Bone marrow (tissue), 2 donors: ENCODE measurements at regions not wholly inside any gene's neighbourhood (a gene's known extent, or its start where the extent isn't known, plus 50 kb on each side); places are given as distances from the start of the nearest gene placed in this dataset.
A peak's percentile ranks its signal among the peaks of the same experiment; 100 is the strongest.
"Not testable (repeated sequence)": the region's sequence is repeated elsewhere in the genome, so short reads cannot be mapped to it uniquely, and the experiment has no call there.

ENCODE experiments used
- DNase-seq, 2 donors: peaks; one replicate each; lab custom pipeline; 2025; lab: John Stamatoyannopoulos, UW

DNA sequence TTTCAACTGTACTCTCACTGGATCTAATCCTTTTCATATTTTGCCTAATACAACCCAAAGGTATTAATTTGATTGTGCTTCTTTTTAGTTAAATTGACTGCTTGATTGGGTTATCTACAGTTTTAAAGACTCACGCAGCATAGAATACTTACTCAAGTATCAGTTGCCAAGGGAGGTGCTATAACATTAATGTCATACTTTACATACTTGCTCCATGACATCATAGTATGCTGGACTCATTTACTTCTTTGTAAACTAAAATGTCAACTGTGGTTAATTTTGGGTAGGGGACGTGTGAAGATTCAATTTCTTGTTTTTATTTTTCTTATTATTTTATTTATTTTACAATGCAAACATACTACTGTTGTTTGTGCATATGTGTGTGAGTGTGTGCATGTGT is 716.2 kb upstream of the VRK2 start:
- DNase-seq = no peak

DNA sequence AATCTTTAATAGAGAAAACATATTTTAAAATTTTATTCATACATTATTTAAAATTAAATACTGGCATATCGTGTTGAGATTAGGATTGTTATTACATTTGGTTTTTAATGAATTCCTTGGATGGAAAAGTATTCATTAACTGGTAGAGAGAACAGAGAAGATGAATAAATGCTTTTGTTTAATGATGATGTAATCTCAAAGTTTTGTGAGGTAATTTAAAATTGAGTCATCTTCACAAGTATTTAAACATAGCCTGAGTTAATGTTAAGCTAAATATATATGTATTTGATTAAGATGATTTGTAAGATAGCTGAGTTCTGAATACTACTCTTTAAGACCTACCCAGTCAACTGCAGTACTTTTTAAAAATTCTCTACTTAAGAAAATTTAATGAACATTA is 713.4 kb upstream of the VRK2 start:
- no peak for DNase-seq

DNA sequence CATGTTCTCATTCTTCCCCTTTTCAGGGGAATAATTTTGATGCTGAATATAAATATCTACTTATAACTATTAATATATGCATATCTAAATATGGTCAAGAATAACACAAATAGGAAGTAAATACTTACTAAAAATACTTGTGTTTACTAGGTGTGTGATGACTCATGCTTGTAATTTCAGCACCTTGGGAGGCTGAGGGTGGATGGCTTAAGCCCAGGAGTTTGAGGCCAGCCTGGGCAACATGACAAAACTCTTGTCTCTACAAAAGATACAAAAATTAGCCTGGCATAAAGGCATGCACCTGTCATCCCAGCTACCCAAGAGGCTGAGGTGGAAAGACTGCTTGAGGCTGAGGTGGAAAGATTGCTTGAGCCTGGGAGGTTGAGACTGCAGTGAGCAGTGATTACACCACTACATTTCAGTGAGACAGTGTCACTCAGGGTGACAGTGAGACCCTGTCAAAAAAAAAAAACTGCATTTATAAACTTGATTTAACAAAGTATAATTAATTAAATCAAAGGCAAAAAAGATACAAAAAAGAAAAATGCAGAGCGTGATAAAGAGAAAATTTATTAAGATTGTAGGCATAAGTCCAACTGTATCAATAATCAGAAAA is 703.1 kb upstream of the VRK2 start:
- no peak for DNase-seq

DNA sequence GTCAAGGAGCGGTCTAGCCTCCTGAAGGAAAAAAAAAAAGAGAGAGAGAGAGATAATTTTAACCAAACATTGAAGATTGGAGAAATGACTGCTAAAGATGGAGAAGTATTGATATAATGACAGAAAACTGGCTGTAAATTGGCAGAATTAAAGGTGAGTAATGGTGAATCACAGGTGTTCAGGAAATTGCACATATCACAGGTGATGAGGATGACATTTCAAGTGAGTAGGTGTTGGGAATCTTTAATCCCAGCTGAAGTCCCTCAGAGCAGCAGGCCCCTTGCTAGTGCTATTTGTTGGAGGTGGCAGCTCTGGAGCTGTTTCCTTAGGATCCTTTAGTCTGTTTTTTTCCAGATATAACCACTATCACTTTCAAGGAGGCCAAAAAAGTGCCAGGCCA is 678.4 kb upstream of the VRK2 start:
- DNase-seq = no peak

DNA sequence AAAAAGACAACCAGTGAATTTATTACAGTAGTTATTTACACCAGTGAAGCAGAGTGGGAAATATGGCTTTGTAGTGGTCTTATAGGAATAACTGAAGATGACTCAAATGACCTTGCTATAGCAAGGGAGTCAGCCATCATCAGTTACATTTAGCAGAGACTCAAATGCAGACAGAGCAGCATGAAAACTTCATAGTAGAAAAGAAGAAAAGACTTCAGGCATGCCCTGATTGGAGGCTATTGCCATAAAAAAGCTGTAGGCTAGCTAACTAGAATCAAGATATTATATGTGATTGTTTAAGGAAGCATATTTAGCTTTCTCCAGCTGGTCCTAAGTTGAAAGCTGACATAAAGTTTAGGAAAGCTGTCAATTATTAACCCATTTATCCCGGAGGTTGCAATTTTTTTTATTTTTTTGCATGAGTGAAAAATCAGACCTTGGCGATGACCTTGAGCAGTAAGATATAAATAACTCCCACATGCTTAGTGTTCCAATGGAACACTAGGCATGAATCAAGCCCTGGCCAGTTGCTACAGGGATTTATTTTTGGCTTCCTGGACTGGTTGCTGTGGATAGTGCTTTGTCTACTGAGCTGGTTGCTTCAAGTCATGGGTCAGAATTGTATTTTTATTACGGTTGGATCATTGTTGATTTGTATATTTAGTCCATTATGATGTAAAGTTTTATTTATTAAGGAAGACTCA is 675.6 kb upstream of the VRK2 start:
- no peak for DNase-seq

DNA sequence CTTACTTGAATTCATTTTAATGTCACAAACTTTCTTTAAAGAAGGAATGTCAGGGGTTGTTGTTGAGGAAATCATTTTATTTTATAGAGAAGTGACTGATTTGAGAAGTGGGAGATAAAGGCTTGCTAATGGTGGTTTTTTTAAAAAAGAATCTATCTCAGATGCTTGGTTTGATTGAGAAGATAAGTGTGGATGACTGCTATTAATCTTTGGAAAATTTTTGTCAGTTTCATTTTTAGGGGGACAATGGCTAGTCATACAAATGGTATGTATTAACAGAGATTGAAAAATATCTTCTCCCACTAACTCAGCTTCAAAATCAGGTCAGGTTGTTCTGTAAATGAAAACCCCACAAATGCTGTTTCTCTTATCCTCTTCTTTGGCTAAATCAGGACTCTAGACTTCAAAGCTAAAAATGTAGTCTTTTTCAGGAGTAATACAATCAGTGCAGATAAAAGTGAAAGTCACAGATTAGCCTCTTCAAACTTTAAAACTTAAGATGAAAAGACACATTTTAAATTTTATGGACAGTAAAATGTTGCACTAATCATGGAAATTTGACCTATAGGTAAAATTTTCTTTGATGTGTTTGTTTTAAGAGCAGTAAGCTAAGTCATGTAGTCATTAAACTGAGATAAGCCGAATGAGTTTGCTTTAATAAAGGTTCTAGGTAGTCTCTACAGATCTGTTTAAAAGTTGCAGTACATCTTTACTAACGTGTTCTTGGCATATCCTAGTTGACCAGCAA is 674.2 kb upstream of the VRK2 start:
- no peak for DNase-seq

DNA sequence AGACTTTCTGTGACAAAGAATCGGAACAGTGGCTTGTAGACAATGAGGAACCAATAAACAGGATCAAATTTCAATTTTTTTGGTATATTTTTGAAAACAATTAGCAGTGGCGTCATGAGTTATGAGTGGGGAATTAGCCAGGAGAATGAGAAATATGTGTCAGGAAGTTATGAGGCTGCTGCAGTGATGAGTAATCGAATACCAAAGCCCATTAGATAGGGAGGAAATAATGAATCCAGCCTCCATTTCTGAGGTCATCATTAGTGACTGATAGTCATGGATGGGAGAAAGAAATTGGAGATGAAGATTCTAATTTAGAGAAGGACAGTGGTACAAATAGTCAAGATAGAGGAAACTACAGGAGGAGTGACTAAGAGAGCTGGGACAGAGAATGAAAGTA is 673.1 kb upstream of the VRK2 start:
- no peak for DNase-seq

DNA sequence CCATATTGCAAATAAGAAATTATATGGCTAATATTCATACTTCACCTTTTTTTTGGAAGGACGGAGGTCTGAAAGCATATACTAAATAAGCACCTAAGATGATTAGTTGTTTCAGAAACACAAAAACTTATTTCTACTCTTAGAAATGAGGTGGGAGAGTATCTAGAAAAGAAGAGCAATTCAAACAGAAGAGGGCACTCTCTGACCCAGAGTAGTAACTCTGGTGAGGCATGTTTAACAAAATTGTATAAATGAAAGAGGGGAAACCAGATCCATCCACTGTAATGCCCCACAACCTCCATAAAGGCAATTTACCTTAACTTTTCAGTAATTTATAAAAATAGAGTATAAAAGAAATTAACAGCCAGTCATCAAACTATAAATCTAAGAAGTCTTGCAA is 669.6 kb upstream of the VRK2 start:
- no peak for DNase-seq

DNA sequence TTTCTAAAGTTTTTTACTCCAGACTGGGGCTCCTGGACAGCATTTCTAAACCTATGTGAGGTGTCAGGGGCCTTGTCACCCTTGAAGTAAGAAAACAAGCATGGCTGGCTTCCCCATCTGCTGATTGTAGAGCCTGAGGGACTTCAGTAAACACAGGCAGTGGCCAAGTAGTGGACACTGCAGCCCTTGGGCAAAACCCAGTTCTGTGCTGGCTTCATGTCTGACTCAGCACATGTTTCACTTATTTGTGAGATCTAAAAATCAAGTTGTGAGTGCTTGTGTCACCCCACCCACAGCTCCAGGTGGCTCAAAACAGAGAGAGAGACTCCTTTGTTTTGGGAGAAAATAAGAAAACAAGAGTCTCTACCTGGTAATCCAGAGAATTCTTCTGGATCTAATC is 660.3 kb upstream of the VRK2 start:
- DNase-seq = no peak

DNA sequence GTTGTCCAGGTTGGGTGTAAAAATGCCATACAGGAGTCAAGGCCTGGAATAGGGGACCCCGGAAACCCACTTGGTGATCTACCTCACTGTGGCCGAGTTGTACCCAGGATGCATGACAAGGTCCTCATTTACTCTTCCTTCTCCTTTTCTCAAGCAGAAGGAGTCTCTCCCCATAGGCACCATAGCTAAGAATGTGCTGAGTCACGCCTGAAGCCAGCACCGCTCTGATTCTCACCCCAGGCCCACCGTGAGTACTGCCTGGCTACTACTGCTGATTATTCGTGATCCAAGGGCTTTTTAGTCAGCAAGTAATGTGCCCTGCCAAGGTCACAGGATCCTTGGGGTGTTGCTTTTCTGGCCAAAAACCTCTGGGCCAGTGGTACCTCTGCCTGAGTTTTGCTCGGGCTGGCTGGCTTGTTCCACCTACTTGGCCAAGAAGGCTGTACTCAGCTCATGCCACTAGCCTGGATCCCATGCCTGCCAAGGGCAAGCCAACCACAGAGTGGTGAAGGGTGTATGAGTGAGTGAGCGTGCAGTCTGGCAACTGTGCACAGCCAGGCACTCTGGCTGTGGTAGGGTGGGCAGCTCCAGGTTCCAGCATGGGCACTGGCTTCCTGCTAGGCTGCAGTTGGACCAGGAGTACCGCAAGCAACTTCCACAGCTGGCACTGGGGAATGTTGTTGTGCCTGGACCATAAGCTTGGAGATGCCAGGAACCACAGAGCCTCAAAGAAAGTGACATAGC is 650.1 kb upstream of the VRK2 start:
- peak in 1 of 2 donors; percentile 64 for DNase-seq

DNA sequence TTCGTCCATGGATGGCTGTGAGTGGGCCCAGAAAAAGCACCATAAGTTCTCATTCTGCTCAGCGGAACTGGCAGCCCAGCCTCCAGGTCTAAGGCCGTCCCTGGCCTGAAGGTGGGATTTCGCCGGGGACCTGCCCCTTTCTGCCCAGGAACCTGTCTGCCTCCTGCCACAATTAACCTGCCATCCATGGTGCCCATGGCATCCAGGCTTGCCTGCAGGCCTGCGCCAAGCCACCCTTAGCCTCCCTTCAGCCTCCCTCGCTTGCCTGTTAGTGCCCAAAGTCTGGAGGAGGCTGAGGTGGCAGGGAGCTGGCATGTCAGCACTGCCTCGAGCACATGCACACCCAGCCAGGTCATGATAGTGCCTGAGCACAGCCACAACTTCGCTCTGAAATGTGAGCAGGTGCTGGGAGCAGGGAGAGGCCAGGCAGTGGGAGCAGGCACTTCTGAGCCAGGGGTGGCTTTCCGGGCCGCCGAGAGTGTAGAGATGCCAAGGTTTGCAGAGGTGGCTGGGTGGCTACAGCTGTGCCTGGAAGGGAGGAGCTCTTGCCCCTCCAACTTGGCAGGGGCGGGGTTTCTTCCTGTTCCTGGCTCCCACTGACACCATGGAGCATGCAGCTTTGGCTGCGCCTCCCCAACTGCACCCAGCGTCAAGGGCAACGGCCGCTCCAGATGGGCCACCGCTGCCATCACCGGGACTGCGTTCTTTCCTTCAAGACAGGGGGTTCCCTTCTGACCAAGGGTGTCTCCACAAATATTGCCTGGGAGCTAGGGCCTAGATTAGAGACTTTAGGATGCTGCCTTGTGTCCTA is 648.9 kb upstream of the VRK2 start:
- DNase-seq = no peak

DNA sequence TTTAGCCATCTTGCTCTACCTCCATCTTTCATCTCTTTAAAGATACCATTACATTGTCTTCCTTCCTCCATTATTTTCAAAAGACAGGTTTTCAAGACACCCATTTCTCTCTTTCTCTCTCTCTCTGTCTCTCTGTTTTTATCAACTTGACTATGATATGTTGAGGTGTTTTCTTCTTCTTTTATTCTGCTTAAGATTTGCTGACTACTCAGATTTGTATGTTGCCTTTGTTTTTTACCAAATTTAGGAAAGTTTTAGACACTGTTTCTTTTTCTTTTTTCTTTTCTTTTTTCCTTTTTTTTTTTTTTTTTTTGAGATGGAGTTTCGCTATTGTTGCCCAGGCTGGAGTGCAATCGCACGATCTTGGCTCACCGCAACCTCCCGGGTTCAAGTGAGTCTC is 647.5 kb upstream of the VRK2 start:
- DNase-seq = no peak

DNA sequence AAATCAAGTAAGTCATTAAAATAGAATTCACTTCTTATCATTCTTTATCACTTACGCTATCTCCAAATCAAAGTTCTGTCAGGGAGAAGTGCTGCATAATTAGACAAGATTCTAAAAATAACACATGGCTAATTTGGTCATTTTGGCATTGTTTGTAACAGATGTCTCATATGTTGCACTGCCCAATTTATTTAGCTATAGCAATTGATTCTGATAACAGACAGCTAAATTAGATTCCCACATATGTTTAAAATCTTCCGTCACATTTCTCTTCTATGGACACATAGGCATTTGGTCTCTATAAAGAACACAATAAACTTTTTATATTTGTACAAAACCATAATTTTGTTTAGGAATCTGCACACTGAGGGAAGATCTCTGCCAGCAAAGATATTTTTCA is 644.5 kb upstream of the VRK2 start:
- no peak for DNase-seq

DNA sequence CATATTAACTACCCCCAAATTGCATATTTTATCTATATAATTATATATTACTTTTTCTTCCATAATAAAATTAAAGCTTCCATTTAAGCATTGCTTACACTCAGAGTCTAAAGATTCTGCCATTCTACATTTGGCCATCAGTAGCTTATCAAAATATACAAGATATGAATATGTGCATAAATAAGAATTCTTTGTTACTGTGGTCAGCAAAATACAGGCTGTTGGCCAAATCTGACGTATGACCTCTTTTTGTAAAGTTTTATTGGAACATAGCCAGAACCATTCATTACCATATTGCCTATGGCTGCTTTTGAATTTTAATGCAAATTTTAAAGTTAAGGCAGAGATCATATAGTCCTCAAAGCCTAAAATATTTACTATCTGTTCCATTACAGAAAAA is 643.9 kb upstream of the VRK2 start:
- DNase-seq = no peak

DNA sequence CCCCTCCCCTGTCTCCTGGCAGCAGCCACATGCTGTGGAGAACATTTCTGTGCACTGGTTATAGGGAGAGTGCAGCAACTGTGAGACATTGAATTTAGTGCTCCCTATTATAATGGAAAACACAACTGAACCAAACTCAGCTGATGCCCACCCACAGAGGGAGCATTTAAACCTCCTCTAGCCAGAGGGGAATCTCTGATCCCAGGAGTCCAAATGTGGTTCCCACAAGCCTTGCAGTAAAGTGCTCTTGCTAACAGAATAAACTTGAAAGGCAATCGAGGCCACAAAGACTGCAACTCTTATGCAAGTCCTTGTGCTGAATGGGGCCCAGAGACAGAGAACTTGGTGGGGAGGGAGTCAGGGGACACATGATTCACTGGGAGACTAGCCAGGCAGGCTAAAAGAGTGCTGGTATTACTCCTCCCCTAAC is 638.8 kb upstream of the VRK2 start:
- no peak for DNase-seq

DNA sequence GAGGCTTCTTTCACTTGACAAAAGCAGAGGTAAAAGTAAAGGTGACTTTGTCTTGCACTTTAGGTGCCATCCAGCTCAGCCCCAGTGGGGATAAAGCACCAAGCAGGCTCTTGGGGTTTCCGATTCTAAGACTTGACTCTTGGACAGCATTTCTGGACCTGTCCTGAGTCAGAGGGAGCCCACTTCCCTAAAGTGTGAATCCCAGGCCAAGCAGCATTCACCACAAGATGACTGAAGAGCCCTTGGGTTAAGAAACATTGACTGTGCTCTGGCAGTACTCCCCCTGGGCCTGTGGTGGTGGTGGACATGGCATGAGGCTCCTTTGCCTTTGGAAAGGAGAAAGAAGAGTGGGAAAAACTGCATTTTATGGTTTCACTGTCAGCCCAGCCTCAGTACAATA is 638.0 kb upstream of the VRK2 start:
- DNase-seq = no peak

DNA sequence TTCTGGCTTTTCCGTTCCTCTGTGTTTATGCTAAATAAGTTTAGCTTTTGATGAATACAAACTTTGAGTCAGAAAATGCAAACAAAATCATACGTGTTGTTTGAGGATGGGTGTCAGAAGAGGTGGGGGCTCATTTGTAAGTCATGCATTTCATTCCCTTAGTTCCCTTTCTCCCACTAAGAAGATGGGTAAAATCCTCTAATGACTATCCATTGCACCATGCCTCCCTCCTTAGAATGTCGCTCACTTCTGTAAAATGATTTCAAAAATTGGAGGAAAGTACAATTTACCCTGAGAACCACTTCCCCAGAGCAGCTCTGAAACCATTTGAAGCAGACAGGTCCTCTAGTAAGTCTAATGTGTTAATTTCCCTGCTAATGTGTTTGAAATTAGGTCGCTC is 629.6 kb upstream of the VRK2 start:
- no peak for DNase-seq

DNA sequence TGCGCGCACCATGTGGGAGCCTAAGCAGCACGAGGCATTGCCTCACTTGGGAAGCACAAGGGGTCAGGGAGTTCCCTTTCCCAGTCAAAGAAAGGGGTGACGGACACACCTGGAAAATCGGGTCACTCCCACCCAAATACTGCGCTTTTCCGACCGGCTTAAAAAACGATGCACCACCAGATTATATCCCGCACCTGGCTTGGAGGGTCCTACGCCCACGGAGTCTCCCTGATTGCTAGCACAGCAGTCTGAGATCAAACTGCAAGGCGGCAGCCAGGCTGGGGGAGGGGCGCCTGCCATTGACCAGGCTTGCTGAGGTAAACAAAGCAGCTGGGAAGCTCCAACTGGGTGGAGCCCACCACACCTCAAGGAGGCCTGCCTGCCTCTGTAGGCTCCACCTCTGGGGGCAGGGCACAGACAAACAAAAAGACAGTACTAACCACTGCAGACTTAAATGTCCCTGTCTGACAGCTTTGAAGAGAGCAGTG is 627.7 kb upstream of the VRK2 start:
- DNase-seq = not testable (repeated sequence)

DNA sequence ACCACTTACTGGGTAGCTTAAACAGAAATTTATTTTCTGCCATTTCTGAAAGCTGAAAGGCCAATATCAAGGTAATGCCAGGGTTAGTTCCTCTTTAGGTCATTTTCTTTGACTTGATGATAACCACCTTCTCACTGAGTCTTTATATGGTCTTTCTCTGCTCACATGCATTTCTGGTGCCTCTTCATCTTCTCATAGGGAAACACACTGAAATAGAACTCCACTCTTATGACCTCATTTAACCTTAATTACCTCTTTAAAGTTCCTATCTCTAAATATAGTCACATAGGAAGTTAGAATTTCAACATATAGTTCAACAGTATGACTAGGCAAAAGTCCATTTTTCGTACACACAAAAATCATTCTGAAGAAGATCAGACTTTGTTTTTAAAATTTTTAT is 616.8 kb upstream of the VRK2 start:
- peak in 1 of 2 donors; percentile 29 for DNase-seq

DNA sequence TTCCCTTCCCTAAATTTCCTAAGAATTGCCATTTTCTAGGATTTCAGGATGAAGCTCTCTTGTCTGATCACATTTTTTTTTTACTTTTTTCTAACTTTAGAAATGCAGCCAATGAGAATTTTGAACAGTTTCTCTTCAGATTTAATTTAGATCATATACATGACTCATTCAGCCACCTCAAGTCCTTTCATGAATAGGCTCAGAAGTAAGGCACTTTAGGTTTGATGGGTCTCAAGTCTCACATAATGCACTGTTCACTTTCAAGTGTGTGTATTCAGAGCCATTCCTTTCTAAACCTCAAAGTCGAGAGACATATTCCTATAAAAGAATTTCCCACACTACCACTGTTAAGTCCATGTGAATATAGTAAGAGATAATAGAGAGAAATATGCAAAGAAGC is 614.1 kb upstream of the VRK2 start:
- DNase-seq = no peak

DNA sequence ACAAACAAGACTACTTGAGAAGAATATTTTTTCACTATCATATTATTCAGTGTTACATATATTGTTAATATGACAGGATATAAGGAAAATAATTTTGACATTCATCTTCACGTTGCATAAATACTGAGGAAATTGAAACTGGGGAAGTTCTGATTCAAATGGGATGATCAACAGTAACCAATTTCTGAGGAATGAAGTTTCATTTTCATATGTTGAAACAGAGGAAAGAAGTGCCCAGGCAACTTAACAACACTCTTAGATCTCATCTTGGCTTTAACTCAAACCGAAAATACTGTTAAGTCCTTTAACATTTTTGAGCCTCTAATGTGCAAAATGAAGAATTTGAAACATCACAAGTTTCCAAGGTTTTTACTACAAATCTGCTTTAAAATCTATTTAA is 612.2 kb upstream of the VRK2 start:
- peak in 1 of 2 donors; percentile 5 for DNase-seq

DNA sequence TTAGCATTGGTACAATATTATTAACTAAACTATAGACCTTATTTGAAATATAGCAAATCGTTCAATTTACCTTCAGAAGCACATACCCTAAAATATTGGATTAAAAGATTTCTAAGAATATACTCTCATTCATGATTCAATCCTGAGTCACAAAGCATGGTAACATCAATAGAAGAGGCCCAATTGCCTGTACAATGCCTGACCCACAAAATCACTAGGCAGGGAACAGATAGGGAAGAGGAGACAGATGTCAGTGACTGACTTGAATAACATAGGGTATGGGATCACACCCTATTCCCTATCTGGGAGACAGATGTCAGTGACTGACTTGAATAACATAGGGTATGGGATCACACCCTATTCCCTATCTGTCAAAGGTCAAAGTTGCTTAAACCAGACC is 611.6 kb upstream of the VRK2 start:
- DNase-seq = no peak
